VCaP (cell line): ENCODE measurements at regions not wholly inside any gene's neighbourhood (a gene's known extent, or its start where the extent isn't known, plus 50 kb on each side); places are given as distances from the start of the nearest gene placed in this dataset.

Source experiments
- H3K27ac ChIP-seq: fragments of 450-650 bp; 2 replicates; pipeline ENCODE4 v1.5.1; 2017
- CTCF ChIP-seq: fragments of 450-650 bp; conservative IDR thresholded peaks from 2 replicates; pipeline ENCODE4 v1.5.1; 2017; ENCODE audit warnings: mild to moderate bottlenecking, moderate library complexity

GRCh38 chr6:109282756-109283155 is 99.5 kb downstream of the CD164 start:
- TF ChIP-seq CTCF = no peak
- no peak overlapping the region for H3K27ac ChIP-seq

GRCh38 chr6:109279628-109280027 is 102.6 kb downstream of the CD164 start:
- TF ChIP-seq CTCF = no peak
- no peak overlapping the region for H3K27ac ChIP-seq

- TF ChIP-seq CTCF = no peak
- no peak overlapping the region for H3K27ac ChIP-seq
Measured at GRCh38 chr6:109271622-109272021, 110.6 kb downstream of the CD164 start.

- H3K27ac ChIP-seq = no peak overlapping the region
- no peak for TF ChIP-seq CTCF
Measured at GRCh38 chr6:109269953-109270517, 112.2 kb downstream of the CD164 start.

- no peak overlapping the region for H3K27ac ChIP-seq
- no peak for TF ChIP-seq CTCF
Measured at GRCh38 chr6:109269057-109269456, 113.2 kb downstream of the CD164 start.

GRCh38 chr6:109265530-109265929 is 116.7 kb downstream of the CD164 start:
- TF ChIP-seq CTCF = no peak
- H3K27ac ChIP-seq = no peak overlapping the region

GRCh38 chr6:109263873-109264700 is 118.2 kb downstream of the CD164 start:
- no peak overlapping the region for H3K27ac ChIP-seq
- no peak for TF ChIP-seq CTCF
